Inflammatory macrophage treated with lipopolysaccharide for 1 hour (primary cell): ENCODE measurements at regions not wholly inside any gene's neighbourhood (a gene's known extent, or its start where the extent isn't known, plus 50 kb on each side); places are given as distances from the start of the nearest gene placed in this dataset.
"Not testable (repeated sequence)": the region's sequence is repeated elsewhere in the genome, so short reads cannot be mapped to it uniquely, and the experiment has no call there.

ENCODE experiments used
- DNase-seq, 2 donors: peaks; one replicate each; pipeline ENCODE4 v3.0.0-alpha.2; 2020 to 2022

DNA sequence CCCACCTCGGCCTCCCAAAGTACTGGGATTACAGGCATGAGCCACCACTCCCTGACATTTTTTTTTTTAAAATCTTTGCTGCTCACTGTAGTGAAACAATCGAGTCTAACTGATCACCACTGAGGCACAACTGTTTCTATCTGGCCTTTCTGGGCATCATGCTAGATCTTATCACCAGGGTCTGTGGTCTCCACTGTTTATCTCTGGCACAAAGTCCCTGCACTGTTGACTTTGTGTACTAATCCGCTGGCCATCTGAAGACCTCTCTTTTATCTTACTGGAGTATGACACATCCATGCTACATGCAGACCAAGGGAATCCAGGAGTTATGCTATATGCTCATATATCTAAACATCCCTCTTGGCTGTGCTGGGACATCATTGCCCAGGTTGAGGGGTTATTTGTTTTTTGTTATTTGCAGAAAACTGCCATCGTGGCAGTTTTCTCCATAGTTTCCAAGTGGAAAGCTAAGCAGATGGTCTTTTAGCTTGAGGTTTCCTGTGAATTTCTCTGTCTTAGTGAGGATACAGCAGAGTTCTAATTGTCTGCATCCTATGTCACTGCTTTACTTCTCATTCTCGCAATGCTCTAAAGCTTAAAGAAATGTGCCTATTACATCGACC lies 456.9 kb downstream of the CCER1 start:
- no peak for DNase-seq

GRCh38 chr12:90490355-90490754 lies 464.6 kb downstream of the CCER1 start:
- no peak for DNase-seq

GRCh38 chr12:90489141-90489540 lies 465.8 kb downstream of the CCER1 start:
- DNase-seq, result no peak

- DNase-seq, result no peak
Measured at GRCh38 chr12:90485560-90485959, 469.4 kb downstream of the CCER1 start.

GRCh38 chr12:90484094-90484493 lies 470.9 kb downstream of the CCER1 start:
- no peak for DNase-seq

GRCh38 chr12:90481748-90482147 lies 473.2 kb downstream of the CCER1 start:
- DNase-seq, result no peak

DNA sequence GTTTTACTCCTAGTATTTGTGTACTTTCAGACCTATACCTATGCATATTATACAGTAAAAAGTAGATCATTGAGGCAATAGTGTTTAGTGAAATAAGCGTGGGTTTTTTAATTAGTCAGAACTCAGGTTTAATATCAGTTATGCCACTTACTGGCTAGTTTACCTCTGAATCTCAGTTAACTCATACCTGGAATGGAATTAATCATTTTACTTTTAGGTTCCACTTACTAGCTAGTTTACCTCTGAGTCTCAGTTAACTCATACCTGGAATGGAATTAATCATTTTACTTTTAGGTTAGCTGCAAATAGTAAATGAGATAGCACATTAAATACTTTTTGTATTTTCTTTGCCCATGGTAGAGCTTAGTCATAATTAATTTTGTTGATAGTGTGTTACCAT lies 475.7 kb downstream of the CCER1 start:
- no peak for DNase-seq

- no peak for DNase-seq
Measured at GRCh38 chr12:90473831-90474230, 481.1 kb downstream of the CCER1 start.

DNA sequence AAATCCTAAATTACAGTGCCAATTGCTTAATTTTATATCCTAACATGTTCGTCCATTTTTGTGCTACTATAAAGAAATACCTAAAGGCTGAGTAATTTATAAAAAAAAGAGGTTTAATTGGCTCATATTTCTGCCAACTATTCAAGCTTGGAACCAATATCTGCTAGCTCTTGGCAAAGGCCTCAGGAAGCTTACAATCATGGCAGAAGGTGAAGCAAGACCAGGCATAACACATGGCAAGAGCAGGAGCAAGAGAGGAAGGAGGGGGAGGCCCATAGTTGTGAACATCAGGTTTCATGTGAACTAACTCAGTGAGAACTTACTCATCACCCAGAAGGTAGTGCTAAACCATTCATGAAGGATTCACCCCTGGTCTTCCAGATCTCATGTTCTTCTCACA lies 494.3 kb downstream of the CCER1 start:
- no peak for DNase-seq

DNA sequence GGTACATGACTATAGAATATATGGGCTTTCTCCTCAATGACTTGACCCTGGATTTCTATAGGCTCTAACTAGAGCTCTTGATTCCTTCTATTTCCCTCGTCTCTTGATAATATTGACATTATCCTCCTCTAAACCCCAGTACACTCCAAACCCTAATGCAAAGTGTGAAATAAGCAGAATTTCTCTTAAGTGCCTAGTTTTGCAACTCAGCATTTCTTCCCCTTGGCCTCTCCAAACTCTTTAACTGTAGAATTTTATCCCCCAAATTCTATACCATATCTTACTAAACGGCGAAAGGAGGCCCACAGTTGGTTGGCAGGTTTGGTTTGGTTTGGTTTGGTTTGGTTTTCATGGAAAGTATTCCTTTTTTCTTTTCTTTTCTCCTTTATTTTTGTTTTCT lies 498.7 kb downstream of the CCER1 start:
- DNase-seq, result no peak

GRCh38 chr12:90455756-90456155 lies 499.2 kb downstream of the CCER1 start:
- DNase-seq, result no peak

DNA sequence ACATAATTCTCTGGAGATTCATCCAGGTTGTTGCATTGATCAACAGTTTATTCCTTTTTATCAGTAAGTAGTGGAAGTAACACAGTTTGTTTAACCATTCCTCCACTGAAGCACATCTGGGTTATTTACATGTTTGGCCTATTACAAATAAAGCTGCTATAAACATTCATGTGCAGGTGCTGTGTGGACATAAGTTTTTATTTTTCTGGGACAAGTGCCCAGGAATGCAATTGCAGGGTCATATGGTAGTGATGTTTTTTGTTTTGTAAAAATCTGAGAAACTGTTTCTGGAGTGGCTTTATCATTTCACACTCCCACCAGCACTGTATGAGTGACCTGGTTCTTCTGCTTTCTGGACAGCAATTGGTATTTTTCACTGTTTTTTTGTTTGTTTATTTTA lies 505.4 kb downstream of the CCER1 start:
- no peak for DNase-seq

GRCh38 chr12:90443466-90443865 lies 511.5 kb downstream of the CCER1 start:
- DNase-seq, result not testable (repeated sequence)

GRCh38 chr12:90441431-90441830 lies 513.5 kb downstream of the CCER1 start:
- no peak for DNase-seq

- DNase-seq, result no peak
Measured at GRCh38 chr12:90428881-90429280, 526.1 kb downstream of the CCER1 start.

DNA sequence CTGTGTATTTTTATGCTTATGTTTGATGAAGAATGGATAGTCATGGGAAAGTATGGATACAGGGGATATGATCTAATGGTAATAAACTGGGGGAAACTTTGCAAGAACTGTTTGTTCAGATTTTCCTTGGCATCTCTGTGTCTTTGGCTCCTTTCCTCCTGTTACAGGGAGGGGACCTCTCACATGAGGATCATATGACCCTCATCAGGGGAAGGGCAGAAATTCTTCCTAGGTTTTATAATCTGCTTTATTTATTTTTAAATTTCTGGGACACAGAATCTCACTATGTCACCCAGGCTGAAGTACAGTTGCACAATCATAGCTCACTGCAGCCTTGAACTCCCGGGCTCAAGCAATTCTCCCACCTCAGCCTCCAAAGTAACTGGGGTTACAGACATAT lies 526.5 kb downstream of the CCER1 start:
- no peak for DNase-seq

GRCh38 chr12:90423965-90424364 lies 531.0 kb downstream of the CCER1 start:
- no peak for DNase-seq

DNA sequence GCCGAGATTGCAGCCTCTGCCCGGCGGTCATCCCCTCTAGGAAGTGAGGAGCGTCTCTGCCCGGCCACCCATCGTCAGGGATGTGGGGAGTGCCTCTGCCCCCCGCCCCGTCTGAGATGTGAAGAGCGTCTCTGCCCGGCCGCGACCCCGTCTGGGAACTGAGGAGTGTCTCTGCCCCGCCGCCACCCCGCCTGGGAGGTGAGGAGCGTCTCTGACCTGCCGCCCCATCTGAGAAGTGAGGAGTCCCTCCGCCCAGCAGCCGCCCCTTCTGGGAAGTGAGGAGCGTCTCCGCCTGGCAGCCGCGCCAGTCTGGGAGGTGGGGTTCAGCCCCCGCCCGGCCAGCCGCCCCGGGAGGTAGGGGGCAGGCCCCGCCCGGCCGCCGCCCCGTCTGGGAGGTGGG lies 544.0 kb downstream of the CCER1 start:
- no peak for DNase-seq

DNA sequence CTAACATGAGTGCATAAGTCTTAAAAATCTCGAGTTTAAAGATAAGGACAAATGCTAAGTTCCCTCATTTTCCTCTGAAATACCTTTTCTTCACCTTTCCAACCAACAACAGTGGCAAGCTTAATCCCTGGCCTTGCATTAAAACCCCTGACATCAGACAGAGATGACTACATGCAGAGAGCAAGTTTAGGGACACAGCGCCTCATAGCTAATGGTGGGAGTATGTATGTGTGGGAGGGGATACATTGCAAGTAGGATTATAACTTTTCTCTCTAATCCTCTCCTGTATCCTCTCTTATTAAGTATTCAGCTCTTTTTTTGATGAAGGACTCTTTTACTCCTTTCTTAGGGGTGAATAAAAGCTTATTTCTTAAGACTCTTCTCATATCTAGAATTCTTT lies 547.1 kb downstream of the CCER1 start:
- no peak for DNase-seq

DNA sequence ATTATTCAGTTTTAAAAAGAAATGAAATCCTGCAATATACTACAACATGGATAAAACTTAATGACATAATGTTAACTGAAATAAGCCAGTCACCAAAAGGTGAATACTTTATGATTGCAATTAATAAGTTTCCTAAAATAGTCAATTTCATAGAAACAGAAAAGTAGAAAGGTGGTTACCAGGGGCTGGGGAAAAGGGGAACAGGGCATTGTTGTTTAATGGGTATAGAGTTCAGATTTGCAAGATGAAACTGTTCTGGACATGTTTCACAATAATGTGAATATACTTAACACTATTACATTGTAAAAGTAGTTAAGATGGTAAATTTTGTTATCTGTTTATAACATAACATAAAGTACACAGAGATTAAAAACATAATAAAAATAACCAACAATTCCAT lies 550.9 kb downstream of the CCER1 start:
- peak in 1 of 2 donors; percentile 1 for DNase-seq

DNA sequence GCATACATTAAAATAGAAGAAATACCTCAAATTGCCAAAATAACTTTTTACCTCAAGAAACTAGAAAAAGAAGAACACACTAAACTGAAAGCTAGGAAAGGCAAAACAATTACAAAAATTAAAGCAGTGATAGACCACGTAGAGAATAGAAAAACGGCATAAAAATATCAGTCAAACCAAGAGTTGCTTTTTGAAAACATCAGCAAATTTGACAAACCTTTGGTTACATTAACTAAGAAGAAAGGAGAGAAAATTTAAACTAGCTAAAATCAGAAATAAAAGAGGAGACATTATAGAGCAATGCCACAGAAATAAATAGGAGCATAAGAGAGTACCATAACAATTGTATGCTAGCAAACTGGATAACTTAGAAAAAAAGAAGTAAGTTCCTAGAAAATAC lies 553.8 kb downstream of the CCER1 start:
- DNase-seq, result no peak

DNA sequence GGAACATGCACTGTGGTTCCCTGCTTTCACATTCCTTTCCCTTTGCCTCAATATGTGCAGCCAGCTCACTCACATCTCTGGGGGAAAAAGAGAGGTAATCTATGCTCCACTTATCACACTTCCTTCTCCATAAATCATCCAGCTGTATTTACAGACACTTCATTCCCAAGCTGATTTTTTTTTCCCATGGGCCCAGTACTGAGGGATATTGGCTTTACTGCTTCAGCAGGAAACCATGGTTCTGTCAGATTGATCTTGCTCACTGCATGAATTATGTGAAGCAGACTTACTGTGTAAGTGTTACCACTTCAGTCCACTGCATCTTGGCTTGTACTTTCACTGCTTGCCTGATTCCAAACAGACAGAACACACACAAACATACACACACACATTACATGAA lies 555.6 kb downstream of the CCER1 start:
- no peak for DNase-seq

GRCh38 chr12:90398285-90398836 lies 556.6 kb downstream of the CCER1 start:
- no peak for DNase-seq

DNA sequence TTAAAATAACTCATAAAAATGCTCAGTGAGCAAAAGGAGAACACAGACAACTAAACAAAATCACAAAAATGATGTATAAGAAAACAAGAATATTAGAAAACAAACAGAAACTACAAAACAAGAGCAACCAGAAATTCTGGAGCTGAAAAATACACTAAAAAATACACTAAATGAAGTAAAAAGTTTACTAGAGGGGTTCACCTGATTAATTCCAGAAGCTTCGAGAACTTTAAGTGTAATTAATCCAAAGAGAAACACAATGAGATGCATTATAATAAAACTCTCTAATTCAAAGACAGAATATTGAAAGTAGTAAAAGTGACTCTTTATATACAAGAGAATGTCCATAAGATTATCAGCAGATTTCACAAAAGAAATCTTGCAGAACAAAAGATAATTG lies 558.4 kb downstream of the CCER1 start:
- DNase-seq, result no peak

GRCh38 chr12:90393652-90394051 lies 561.3 kb downstream of the CCER1 start:
- DNase-seq, result no peak
